NCI-H510A (cell line): ENCODE measurements at regions not wholly inside any gene's neighbourhood (a gene's known extent, or its start where the extent isn't known, plus 50 kb on each side); places are given as distances from the start of the nearest gene placed in this dataset.
A peak's percentile ranks its signal among the peaks of the same experiment; 100 is the strongest.
"Not testable (repeated sequence)": the region's sequence is repeated elsewhere in the genome, so short reads cannot be mapped to it uniquely, and the experiment has no call there.

Source experiments
- DNase-seq: peaks from one replicate; lab custom pipeline; 2025; lab: John Stamatoyannopoulos, UW

DNA sequence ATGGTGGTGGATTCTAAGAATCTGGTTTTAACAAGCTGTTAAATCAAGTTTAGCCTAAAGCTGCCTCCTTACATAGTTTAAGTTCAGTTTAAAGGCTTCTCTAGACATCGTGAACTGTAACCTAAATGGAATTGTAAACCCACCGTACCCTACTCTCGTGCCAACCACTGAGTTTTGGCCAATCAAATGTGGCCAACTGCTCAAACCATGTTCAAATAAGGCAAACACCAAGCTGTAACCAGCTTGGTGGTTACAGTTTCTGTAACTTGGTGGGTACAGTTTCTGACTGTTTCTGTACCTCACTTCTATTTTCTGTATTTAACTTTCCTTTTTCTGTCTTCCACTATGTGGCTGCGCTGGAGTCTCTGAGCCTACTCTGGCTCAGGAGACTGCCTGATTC is 131.9 kb upstream of the DDHD1 start:
- no peak for DNase-seq

DNA sequence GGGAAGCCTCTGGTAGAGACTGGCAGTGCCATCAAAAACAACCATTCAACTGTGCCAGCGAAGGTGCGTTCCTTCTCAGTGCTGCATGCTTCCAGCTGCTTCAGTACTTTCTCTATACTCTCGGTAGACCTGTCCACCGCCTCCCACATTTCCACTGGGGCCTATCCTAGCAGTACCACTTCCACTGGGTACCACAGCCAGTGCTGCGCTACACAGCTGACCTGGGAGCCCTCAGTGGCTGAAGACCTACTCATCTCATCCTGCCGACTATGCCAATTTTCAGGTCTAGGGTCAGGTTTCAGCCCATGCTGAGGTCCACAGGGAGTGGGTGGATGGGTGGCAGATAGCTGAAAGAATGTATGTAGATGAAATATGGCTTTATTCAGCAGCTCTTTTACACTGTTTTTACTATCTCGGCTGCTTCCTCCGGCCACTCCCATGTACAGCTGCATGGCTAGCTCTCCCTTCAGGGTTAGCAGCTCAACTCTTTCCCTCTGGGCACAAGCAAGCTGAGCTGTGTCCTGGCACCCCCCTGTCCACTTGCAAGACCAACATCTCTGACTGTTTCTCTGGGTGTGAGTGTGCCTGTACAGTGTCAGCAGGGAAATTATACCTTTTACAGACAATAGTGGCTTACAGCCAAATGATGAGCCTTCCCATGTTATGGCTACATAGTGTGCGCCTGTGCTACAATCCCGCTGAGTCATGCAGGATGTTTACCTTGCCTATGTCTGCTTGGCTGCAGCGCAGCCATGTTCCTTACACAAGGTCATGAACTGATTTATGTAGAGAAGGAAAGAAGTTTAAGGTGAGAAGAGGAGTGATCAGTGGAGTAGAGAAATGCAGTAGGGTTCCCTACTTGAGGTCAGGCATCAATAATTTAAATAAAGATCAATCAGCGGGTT is 125.7 kb upstream of the DDHD1 start:
- no peak for DNase-seq

DNA sequence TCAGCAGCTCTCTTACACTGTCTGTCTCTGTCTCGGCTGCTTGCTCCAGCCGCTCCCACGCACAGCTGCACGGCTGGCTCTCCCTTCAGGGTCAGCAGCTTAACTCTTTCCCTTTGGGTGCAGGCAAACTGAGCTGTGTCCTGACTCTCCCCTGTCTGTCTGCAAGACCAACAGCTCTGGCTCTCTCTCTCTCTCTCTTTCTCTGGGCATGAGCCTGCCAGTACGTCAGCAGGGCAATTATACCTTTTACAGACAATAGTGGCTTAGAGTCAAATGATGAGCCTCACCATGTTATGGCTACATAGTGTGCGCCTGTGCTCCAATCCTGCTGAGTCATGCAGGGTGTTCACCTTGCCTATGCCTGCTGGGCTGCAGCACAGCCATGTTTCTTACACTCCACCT is 120.5 kb upstream of the DDHD1 start:
- DNase-seq: no peak

DNA sequence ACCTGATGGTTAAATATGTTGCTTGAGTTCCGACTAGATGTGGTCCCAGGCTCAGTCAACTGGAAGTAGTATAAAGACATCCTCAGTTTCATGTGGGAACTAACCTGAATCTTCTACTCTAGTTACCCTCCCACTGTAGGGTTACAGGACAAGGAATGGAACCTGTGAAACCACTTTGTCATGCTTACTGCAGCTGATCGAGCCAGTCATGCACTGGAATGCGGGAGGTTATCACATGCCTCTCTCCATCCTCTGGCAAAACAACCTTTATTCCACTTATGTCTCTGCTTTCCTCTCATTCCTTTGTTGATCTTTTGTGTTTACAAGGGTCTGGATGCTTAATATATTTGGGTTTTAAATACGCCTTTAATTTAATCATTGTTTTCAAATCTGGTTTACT is 111.9 kb upstream of the DDHD1 start:
- DNase-seq: no peak

DNA sequence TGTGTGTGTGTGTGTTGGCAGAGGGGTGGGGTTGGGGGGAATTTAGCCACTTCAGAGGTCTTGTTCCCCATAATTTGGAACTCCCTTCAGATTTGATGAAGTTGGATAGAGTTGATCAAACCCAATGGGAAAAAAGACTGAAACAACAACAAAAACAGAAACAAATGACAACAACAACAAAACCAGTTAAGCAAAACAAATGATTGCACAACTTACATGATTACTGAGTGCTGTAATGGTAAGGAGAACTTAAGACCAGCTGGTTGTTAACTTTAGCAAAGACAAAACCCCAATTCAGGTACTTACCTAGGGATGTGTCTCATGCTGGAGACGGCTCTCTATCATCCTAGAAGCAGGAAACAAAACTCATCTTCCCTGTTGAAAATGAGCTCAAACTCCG is 107.8 kb upstream of the DDHD1 start:
- no peak for DNase-seq

DNA sequence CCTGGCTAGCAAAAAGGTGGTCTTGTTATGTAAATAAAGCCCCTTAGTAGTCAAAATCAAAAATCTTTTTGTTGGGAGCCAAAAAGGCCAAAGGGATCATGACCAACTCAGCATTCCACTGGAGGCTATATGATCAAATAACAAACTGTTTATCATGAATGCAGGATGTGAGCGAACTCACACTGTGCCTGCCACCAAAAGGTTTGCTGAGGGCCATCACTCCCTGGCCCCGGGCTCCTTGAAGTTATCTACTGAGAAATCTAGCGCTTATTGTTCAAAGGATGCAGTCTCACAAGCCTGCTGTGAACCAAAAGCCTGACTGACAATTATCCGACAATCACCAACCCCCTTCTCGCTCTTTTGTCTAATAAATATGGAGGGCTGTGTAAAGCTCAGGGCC is 107.2 kb upstream of the DDHD1 start:
- DNase-seq: no peak

DNA sequence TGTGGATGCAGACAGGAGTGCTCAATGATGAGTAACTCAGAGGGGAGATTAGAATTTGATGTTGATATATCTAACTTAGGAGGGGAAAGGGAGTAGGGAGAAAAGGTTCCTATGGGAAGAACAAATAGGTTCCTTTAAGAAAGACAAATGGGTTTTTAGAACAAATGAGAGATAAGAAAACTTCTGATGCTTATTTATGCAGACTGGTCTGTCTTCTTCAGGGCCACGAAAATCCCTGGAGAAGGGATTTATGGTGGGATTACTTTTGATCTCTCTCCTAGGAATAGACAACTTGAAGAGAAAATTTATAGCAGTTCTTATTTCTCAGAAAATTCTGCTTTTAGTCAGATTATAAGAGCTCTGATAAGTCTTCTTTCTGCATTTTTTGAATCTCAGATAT is 99.0 kb upstream of the DDHD1 start:
- no peak for DNase-seq

DNA sequence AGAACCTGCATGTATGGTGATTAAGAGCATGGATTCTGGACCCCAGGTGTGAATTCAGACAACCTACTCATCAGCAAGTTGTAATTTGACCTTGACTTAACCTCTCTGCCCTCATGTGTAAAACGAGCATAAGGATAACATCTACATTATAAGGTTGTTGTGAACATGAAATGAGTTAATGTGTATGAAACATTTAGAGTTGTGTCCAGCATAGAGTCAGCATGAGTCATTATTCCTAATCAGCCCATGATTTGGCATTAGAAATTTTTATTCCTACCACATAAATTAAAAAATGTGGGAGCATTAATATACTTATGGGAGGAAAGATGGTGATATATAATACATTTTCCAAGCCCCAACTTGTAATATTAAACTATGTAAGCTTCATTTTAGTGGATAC is 95.9 kb upstream of the DDHD1 start:
- no peak for DNase-seq

DNA sequence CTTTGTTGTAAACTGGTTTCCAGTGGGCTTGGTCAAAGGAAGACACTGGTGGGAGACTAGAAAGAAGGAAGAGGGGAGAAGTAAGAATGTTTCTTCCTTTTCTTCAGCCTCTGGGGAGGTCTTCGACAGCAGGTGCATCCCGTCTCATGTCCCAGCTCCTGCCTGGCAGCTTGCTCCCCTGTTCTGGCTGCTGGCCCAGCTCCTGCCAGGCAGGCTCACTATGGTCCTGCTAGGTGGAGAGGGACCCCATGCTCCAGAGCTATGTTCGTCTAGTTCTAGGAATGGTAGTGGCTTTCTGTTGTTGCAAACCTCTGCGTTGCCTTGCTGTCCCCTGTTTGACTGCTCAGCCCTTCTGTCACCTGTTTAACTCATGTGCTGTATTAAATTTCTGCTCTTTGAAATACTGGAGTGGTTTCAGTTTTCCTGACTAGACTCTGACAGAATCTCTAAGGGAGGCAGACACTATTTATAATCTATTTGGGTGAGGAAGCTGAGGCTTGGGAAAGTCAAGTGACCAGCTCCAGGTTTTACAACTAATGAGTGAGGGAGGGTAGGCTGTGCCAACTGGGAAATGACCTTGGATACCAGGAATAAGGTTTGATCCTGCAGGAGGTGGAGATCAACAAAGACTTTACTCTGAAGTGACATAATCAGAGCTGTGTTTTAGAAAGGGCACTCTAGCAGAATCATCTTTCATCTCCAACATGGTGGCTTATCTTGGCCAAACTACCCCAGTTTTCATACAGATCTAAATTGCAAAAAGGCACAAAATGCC is 94.7 kb upstream of the DDHD1 start:
- DNase-seq: no peak

DNA sequence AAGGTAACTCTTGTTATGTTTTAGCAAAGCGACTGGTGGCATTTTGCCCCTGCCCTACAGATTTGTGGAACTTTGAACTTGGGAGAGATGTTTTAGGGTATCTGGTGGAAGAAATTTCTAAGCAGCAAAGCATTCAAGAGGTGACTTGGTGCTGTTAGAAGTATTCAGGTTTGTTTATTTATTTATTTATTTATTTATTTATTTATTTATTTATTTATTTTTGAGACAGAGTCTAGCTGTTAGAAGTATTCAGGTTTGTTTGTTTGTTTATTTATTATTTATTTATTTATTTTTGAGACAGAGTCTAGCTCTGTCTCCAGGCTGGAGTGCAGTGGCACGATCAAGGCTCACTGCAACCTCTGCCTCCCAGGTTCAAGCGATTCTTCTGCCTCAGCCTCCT is 89.8 kb upstream of the DDHD1 start:
- DNase-seq: not testable (repeated sequence)

DNA sequence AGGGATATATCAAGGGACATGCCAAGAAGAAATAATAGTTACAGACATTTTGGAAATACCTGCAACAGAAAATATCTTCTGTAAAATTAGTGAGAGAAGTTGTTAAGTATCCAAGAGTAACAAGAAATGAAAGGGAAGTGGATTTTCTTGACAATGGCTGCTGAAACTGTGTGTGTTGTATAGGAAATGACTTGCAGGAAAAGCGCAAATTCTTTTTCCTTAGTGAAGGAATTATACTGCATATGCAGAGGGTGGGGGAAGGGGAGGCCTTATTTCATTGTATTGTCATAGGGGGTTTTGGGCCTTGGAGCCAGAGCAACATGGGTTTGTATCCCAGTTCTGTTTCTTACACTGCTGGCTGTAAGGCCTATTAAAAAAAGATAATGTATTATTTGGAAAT is 84.4 kb upstream of the DDHD1 start:
- DNase-seq: no peak

DNA sequence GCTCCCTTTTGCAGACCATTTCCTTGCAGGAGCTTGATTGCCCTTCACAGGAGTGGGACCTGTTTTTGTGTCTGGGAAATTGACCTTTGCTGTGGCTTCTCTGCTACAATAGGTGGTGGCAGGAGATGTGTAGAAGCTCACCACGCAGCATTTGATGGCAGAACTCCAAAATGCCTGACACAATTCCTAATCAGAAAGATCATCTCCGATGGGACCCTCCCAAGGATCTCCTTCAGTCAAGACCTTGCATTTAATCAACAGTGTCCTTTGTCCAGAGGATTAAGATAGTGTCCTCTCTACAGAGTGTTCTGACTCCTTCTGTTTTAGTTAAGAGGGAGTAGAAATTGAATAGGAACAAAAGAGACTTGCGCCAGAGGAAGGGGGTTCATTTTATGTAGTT is 83.6 kb upstream of the DDHD1 start:
- DNase-seq: no peak

DNA sequence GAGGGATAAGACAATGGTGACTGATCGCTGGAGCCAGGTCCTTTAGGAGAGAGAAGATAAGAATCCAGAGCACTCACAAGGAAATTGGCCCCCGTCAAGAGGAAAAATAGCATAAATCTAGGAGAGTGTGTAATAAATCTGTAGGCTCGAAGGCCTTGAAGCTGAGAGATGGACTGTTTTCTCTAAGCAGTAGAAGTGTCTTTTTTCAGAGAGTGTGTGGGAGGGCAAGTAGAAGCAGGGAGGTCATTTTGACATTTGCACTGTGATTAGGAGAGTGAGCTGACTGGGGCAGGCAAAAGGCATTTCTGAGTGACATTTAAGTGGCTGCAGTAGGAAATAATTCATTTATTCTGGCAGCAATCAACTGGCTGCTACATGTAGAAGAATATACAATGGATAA is 78.0 kb upstream of the DDHD1 start:
- DNase-seq: no peak

DNA sequence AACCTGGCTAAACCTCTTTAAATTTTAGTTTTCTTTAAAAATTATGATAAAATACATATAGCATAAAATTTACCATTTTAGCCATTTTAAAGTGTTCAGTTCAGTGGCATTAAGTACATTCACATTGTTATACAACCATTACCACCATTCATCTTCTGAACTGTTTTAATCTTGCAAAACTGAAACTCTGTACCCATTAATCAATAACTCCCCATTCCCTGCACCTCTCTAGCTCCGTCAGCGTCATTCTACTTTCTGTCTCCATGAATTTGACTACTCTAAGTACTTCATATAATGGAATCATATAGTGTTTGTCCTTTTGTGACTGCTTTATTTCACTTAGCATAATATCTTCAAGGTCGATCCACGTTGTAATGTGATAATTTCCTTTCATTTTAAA is 75.8 kb upstream of the DDHD1 start:
- no peak for DNase-seq

DNA sequence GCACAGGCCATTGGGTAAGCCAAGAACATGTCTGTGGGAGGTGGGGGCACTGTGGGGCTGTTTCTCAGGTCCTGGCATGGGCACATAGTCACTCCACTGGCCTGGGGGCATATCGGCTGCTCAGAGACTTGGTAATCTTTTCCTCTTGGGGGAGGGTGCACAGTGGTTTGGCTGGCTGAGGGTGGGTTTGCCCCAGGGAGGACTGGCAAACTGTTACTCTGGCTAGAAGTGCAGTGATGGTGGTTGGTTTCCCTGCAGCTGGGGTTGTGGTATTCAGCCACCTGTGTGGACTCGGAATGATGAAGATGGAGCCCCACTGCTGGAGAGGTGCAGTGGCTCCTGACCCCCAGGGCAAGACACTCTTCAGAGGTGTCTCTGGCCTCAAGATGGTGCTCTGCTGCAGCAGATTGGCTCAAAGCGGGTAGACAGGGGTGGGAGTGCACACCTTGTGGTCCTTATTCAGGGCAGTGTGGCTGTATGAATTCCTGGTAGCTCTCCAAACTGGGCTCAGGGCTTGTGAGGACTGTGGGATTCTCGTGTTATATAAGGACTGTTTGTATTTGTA is 74.1 kb upstream of the DDHD1 start:
- no peak for DNase-seq

DNA sequence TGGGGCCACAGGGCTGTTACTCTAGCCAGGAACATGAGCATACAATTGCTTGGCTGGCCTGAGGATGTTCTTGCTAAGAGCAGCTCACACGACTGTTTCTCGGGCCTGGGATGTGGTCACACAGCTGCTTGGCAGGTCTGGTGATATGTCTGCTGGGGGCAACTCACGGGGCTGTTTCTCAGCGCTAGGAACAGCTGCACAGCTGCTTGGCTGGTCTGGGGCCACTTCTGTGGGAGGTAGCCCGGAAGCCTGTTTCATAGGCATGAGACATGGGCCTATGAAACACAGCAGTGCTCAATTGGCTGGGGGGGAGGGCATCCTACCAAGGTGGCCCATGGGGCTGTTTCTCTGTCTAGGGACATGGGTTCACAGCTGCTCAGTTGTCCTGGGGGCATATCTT is 73.4 kb upstream of the DDHD1 start:
- no peak for DNase-seq

DNA sequence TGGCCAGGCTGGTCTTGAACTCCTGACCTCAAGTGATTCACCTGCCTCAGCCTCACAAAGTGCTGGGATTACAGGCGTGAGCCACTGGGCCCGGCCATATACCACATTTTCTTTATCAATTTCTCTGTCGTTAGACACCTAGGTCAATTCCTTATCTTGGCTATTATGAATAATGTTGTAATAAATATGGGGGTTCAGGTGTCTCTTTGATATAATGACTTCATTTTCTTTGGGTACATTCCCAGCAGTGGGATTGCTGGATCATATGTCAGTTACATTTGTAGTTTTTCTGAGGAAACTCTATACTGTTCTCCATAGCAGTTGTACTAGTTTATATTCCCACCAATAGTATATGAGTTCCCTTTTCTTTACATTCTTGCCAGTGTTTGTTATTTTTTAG is 67.8 kb upstream of the DDHD1 start:
- no peak for DNase-seq

DNA sequence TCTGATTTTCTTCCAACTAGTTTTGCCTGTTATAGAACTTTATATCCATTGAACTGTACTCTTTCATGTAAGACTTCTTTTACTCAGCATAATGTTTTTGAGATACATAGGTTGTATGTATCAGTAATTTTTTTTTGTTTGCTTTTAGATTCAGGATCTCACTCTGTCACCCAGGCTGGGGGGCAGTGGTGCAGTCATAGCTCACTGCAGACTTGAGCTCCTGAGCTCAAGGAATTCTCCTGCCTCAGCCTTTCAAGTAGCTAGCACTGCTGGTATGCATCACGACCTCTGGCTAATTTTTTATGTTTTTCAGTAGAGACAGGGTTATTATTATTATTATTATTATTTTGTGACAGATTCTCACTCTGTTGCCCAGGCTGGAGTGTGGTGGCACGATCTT is 65.0 kb upstream of the DDHD1 start:
- DNase-seq: no peak

DNA sequence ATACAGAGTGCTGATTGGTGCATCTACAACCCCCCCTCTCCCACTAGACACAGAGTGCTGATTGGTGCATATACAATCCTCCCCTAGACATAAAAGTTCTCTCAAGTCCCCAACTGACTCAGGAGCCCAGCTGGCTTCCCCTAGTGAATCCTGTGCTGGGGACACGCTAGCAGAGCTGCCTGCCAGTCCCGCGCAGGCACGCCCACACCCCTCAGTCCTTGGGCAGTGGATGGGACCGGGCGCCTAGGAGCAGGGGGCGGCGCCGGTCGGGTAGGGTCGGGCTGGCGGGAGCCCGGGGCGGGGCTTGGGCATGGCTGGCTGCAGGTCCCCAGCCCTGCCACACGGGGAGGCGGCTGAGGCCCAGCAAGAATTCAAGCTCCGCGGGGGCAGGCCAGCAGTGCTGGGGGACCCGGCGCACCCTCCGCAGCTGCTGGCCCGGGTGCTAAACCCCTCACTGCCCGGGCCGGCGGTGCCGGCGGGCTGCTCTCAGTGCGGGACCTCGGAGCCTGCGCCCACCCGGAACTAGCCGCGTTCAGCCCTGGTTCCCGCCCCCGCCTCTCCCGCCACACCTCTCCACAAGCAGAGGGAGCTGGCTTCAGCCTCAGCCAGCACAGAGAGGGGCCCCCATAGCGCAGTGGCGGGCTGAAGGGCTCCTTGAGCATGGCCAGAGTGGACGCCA is 64.3 kb upstream of the DDHD1 start:
- DNase-seq: peak; percentile 74

DNA sequence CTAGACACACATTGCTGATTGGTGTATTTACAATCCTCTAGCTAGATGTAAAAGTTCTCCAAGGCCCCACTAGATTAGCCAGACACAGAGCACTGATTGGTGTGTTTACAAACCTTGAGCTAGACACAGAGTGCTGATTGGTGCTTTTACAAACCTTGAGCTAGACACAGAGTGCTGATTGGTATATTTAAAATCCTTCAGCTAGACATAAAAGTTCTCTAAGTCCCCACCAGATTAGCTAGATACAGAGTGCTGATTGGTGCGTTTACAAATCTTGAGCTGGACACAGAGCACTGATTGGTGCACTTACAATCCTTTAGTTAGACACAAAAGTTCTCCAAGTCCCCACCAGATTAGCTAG is 63.8 kb upstream of the DDHD1 start:
- DNase-seq: not testable (repeated sequence)

DNA sequence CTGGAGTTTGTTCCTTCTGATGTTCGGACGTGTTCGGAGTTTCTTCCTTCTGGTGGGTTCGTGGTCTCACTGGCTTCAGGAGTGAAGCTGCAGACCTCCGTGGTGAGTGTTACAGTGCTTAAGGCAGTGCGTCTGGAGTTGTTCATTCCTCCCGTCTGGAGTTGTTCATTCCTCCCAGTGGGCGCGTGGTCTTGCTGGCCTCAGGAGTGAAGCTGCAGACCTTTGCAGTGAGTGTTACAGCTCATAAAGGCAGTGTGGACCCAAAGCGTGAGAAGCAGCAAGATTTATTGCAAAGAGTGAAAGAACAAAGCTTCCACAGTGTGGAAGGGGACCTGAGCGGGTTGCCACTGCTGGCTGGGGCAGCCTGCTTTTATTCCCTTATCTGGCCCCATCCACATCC is 63.4 kb upstream of the DDHD1 start:
- DNase-seq: not testable (repeated sequence)

DNA sequence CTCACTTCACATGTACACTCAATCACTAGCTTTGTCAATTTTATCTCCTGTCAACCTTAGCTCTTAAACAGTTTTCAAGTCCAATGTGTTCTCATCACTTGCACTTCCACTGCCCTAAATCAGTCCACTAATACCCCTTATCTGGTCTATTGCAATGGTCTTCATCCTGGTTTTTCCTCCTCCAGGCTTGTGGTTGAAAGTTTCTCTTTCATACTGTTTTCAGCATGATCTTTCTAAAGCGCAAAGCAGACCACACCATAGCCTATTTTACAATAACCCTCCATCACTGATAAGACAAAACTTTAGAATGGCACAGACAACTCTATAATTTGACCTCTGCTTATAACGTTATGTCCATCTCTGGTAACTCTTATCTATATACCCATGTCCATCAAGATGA is 62.0 kb upstream of the DDHD1 start:
- no peak for DNase-seq

DNA sequence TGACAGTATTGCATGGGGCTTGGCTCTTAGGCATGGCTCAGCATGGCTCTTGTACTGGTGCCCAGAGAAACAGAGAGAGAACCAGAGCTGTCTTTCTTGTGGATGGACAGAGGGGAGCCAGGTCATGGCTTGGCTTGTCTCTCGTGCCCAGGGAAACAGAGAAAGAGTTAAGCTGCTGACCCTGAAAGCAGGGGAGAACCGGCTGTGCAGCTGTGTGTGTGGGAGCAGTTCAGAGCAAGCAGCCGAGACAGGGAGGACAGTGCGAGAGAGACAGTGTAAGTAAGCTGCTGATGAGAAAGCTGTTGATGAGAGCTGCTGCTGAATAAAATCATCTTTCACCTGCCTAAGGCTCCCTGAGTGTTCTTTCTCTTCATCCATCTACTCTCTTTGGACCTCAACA is 61.3 kb upstream of the DDHD1 start:
- no peak for DNase-seq
